ENCODE measurements at regions not wholly inside any gene's neighbourhood (a gene's known extent, or its start where the extent isn't known, plus 50 kb on each side); places are given as distances from the start of the nearest gene placed in this dataset.

DNA sequence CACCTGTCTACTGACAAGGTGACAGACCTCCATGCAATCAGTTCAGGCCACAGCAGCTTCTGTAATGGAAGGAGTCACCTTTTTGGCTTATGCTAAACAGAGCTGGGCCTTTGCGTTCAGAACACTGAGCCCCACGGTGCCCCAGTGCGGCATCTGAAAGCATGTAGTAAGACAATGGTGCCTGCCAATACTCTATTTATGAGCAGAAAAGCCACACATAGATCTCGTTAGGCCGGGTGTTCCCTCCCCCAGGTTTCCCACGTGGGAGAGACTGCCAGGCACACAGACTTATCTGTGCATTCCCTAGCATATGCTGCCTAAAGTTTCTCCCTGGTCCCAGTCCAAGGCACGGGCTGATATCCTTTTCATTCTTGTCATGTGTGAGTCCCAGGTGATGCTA, 150.9 kb downstream of the ACTR3 start:
- DNase-seq, result no peak
- WGBS, result 59% methylated on average over 7 of the region's 7 CpGs
- intact Hi-C loops (cut with DNase I), result no loop called here
- Histone ChIP-seq H3K4me3 (ENCODE audit: low read length) (no peak overlapping the region), H3K27me3 (ENCODE audit: control insufficient read depth, insufficient read depth) (no peaks in the 10 kb centered on the region), H3K27ac (ENCODE audit: low read length) (no peak overlapping the region), H3K9me3 (ENCODE audit: control insufficient read depth, low read length) (no peaks in the 10 kb centered on the region), H3K4me1 (ENCODE audit: control insufficient read depth, insufficient read depth, low read length) (no peaks in the 10 kb centered on the region)
- ATAC-seq, result no peak

DNA sequence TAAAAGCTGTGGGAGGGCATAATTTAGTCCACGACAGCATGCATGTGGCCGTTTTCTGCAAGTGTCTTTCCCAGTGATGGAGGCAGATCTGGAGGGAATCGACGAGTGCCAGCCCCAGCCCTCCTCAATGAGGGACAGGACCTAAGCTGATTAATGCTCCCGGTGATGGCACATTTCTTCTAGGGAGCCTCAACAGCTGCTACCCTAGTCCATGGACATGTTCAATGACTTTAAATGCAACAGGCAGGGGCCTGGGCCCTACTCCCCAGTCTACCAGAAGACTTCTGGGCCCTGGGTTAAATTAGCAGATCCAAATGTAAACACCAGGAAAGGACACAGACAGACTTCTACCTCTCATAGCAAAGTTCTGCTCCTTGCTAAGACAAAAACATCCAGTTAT, 155.1 kb downstream of the ACTR3 start:
- Histone ChIP-seq H3K9me3 (ENCODE audit: control insufficient read depth, low read length) (no peaks in the 10 kb centered on the region), H3K4me1 (ENCODE audit: control insufficient read depth, insufficient read depth, low read length) (peaks cover 2% of the 10 kb centered on the region), H3K27ac (ENCODE audit: low read length) (no peak overlapping the region), H3K4me3 (ENCODE audit: low read length) (no peak overlapping the region), H3K27me3 (ENCODE audit: control insufficient read depth, insufficient read depth) (no peaks in the 10 kb centered on the region)
- WGBS, result 89% methylated on average over 5 of the region's 5 CpGs
- DNase-seq, result no peak
- ATAC-seq, result no peak
- intact Hi-C loops (cut with DNase I), result no loop called here

DNA sequence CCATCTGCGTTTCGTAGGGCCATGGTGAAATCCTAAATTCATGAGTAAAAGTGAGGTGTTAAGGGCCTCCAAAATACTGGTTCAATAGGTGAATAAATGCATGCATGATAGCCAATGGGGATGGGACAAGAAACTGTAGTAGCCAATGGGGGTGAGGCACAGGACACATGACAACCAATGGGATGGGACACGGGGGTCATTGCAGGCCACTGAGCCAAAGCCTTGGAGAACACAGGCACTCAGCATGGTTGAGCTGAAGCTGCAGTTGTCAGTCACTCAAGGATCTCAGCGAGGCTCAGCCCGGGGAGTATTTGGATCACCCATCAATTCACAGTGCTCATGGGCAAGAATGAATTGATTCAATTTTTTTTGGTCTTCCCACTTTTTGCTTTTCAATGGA, 156.5 kb downstream of the ACTR3 start:
- Histone ChIP-seq H3K4me3 (ENCODE audit: low read length) (no peak overlapping the region), H3K9me3 (ENCODE audit: control insufficient read depth, low read length) (no peaks in the 10 kb centered on the region), H3K27me3 (ENCODE audit: control insufficient read depth, insufficient read depth) (no peaks in the 10 kb centered on the region), H3K4me1 (ENCODE audit: control insufficient read depth, insufficient read depth, low read length) (peaks cover 2% of the 10 kb centered on the region), H3K27ac (ENCODE audit: low read length) (no peak overlapping the region)
- ATAC-seq (no peak), DNase-seq (peak in 1 of 3 donors; percentile 26)
- 72% methylated on average over 5 of the region's 5 CpGs for WGBS
- intact Hi-C loops (cut with DNase I), result no loop called here

DNA sequence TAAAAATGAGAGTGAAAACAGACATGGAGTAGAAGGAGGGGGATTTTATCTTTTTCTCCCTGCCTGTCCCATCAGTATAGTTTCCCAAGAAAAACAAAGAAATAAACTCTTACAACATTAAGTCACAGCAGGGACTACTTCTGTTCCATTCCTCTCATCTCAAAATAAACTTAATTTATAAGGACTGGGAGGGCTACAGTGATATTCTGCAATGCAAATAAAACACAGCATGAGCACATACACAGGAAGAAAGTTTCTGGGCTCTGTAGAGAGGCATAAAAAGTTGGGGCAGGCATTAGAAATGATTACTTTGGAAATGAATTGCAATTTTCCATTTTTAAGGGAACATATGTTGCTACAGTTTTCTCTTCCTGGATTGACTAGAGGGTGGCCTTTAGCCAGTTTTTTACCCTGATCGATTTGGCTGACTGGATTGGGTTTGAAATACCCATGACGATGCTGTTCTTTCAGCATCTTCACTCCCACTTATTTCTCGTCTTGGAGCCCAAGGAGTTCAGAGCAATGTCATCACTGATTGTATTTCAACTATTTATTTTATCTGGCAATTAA, 157.1 kb downstream of the ACTR3 start:
- intact Hi-C loops (cut with DNase I), result no loop called here
- H3K4me1 ChIP-seq (ENCODE audit: control insufficient read depth, insufficient read depth, low read length), result peaks cover 2% of the 10 kb centered on the region
- no peak for DNase-seq
- H3K27me3 ChIP-seq (ENCODE audit: control insufficient read depth, insufficient read depth), result no peaks in the 10 kb centered on the region
- no peak for ATAC-seq
- H3K9me3 ChIP-seq (ENCODE audit: control insufficient read depth, low read length), result no peaks in the 10 kb centered on the region
- H3K4me3 ChIP-seq (ENCODE audit: low read length), result no peak overlapping the region
- H3K27ac ChIP-seq (ENCODE audit: low read length), result no peak overlapping the region
- 42% methylated on average over 3 of the region's 3 CpGs for WGBS

DNA sequence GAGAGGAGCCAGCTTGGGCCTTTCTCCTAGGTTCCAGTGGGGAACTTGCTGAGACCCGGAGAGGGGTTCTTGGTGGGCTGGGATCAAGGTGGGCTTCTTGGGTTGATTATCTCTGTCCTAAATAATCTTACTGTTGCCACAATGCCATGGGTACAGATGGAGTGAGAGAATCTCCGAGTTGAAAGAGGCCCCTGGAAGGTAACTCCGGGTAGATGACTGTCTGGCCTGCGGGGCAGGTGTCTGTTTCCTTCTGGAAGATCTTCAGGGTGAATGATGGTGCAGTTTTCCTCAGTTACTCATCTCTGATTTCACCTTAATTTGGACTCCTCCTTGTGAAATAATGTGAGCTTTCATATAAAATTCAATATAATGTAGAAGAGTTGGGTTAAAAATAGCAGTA, 159.4 kb downstream of the ACTR3 start:
- ATAC-seq (no peak), DNase-seq (no peak)
- no peaks in the 10 kb centered on the region for H3K9me3 ChIP-seq (ENCODE audit: control insufficient read depth, low read length)
- H3K27ac ChIP-seq (ENCODE audit: low read length), result no peak overlapping the region
- H3K4me1 ChIP-seq (ENCODE audit: control insufficient read depth, insufficient read depth, low read length), result peaks cover 2% of the 10 kb centered on the region
- no peaks in the 10 kb centered on the region for H3K27me3 ChIP-seq (ENCODE audit: control insufficient read depth, insufficient read depth)
- 87% methylated on average over 4 of the region's 4 CpGs for WGBS
- no peak overlapping the region for H3K4me3 ChIP-seq (ENCODE audit: low read length)
- intact Hi-C loops (cut with DNase I), result no loop called here

DNA sequence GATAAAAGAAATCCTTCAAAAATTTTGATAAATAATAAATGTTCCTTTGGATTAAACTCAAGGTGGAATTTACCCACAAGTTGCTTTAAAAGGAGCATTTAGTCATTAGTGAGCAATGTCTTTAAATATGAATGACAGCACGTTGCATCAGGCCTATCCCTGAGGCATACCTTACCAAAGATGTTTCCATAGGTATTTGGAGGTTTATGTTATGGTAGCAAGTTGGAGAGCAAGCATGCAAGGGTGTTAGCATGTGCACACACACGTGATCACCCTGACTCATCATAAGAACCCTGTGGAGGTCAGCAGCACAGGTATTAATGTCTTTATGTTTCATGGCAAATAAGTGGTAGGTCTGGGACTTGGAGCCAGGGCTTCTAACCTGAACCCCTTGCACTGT, 159.9 kb downstream of the ACTR3 start:
- no peak overlapping the region for H3K4me3 ChIP-seq (ENCODE audit: low read length)
- intact Hi-C loops (cut with DNase I), result no loop called here
- DNase-seq (no peak), ATAC-seq (no peak)
- no peak overlapping the region for H3K27ac ChIP-seq (ENCODE audit: low read length)
- peaks cover 2% of the 10 kb centered on the region for H3K4me1 ChIP-seq (ENCODE audit: control insufficient read depth, insufficient read depth, low read length)
- no peaks in the 10 kb centered on the region for H3K27me3 ChIP-seq (ENCODE audit: control insufficient read depth, insufficient read depth)
- no peaks in the 10 kb centered on the region for H3K9me3 ChIP-seq (ENCODE audit: control insufficient read depth, low read length)
- 63% methylated on average over 2 of the region's 2 CpGs for WGBS

DNA sequence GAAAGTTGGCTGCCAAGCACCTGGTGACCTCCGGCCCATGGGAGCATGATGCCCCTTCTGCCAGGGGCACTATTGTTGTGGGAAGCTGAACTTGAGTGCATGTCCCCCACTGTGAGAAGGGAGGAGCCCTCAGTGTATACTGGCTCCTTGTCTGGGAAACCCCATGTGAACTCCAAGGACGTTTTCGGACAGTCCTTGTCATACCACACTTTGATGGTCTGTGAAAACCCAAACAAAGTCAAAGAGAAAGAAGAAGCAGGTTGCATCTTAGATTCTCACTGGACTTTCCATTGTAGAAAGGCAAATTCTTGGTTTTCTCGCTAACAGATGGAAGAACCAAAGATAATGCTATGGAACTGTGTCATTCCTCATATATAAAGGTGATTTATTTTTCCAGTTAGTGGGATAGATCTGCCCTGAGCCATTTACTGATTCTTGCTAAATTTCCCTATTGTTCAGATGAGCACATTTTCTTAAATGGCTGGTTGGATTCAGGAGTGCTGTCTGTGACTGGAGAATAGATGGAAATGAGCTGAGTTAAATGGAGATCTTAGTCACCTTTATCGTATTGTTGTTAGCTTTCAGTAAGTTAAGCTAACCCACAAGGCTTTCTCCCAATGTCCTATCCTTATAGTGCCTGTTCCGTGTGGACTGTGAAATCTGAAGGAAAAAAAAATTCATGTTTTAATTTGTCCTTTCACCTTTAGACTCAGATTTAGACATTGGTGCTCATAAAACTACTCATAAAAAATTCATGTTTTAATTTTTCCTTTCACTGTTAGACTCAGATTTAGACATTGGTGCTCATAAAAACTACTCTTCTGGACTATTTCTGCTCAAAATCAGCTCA, 166.6 kb downstream of the ACTR3 start:
- no peak for ATAC-seq
- Histone ChIP-seq H3K27me3 (ENCODE audit: control insufficient read depth, insufficient read depth) (no peaks in the 10 kb centered on the region), H3K4me3 (ENCODE audit: low read length) (no peak overlapping the region), H3K27ac (ENCODE audit: low read length) (no peak overlapping the region), H3K4me1 (ENCODE audit: control insufficient read depth, insufficient read depth, low read length) (no peaks in the 10 kb centered on the region), H3K9me3 (ENCODE audit: control insufficient read depth, low read length) (no peaks in the 10 kb centered on the region)
- intact Hi-C loops (cut with DNase I), result no loop called here
- WGBS, result 78% methylated on average over 6 of the region's 6 CpGs
- DNase-seq, result no peak

DNA sequence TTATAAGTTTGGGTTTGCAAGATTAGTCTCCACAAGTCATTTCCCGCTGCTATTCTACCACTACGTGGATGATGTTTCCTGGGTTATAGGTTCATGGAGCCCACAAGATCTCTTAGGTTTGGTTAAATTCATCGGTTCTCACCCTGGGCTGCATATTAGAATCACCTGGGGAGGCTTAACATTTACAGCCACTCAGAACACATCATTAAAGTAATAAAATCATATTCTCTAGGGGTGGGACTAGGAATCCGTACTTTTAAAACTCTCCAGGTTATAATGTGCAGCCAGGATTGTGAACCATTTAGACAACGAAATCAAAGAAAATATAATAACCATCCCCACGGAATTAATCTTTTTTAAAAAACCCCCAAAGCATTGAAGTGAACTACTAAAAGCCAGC, 167.7 kb downstream of the ACTR3 start:
- DNase-seq, result no peak
- ATAC-seq, result no peak
- Histone ChIP-seq H3K4me3 (ENCODE audit: low read length) (no peak overlapping the region), H3K27ac (ENCODE audit: low read length) (no peak overlapping the region), H3K4me1 (ENCODE audit: control insufficient read depth, insufficient read depth, low read length) (no peaks in the 10 kb centered on the region), H3K9me3 (ENCODE audit: control insufficient read depth, low read length) (no peaks in the 10 kb centered on the region), H3K27me3 (ENCODE audit: control insufficient read depth, insufficient read depth) (no peaks in the 10 kb centered on the region)
- intact Hi-C loops (cut with DNase I), result no loop called here
- WGBS, result 81% methylated on average over 6 of the region's 6 CpGs

DNA sequence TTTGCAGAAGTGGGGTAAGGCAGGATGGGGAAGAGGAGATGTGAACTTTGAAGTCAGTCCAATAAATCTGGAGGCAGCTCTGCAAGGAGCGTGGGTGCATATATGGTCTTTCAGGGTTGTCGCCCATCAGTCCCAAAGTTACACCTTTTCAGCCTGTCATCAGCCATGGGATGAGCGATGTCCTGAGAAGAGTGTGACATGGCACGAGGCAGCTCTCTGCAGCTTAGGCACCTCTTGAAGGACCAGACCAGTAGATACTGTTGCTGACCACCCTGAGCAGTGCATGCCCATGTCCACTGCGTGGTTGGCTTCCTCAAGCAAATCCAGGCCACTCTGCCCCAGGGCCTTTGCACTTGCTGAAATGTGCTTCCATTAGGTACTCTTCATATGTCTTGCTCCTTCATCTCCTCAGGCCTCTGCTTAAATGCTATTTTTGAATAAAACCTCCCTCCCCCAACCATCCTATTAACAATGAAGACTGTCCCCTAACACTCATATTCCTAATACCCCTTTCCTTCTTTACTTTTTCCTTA, 171.7 kb downstream of the ACTR3 start:
- intact Hi-C loops (cut with DNase I), result no loop called here
- no peak overlapping the region for H3K27ac ChIP-seq (ENCODE audit: low read length)
- no peak overlapping the region for H3K4me3 ChIP-seq (ENCODE audit: low read length)
- no peak for DNase-seq
- no peak for ATAC-seq
- no peaks in the 10 kb centered on the region for H3K27me3 ChIP-seq (ENCODE audit: control insufficient read depth, insufficient read depth)
- no peaks in the 10 kb centered on the region for H3K9me3 ChIP-seq (ENCODE audit: control insufficient read depth, low read length)
- H3K4me1 ChIP-seq (ENCODE audit: control insufficient read depth, insufficient read depth, low read length), result no peaks in the 10 kb centered on the region
- WGBS, result 88% methylated on average over 5 of the region's 5 CpGs

DNA sequence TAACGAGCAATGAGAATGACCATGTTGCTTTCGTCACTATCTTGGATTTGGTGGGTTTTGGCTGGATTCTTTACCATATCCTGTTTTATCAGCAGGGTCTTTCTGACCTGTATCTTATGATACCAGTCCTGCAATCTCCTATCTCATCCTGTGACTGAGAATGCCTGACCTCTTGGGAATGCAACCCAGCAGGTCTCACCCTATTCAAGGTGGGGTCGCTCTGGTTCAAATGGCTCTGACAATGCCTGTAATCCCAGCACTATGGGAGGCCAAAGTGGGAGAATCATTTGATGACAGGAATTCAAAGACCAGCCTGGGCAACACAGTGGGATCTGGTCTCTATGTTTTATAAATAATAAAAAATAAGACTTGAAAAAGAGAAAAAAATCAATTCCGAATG, 173.5 kb downstream of the ACTR3 start:
- DNase-seq, result no peak
- no peak overlapping the region for H3K4me3 ChIP-seq (ENCODE audit: low read length)
- no peak overlapping the region for H3K27ac ChIP-seq (ENCODE audit: low read length)
- WGBS, result 72% methylated on average over 4 of the region's 4 CpGs
- no peaks in the 10 kb centered on the region for H3K4me1 ChIP-seq (ENCODE audit: control insufficient read depth, insufficient read depth, low read length)
- no peaks in the 10 kb centered on the region for H3K27me3 ChIP-seq (ENCODE audit: control insufficient read depth, insufficient read depth)
- no peaks in the 10 kb centered on the region for H3K9me3 ChIP-seq (ENCODE audit: control insufficient read depth, low read length)
- no peak for ATAC-seq
- intact Hi-C loops (cut with DNase I), result no loop called here

DNA sequence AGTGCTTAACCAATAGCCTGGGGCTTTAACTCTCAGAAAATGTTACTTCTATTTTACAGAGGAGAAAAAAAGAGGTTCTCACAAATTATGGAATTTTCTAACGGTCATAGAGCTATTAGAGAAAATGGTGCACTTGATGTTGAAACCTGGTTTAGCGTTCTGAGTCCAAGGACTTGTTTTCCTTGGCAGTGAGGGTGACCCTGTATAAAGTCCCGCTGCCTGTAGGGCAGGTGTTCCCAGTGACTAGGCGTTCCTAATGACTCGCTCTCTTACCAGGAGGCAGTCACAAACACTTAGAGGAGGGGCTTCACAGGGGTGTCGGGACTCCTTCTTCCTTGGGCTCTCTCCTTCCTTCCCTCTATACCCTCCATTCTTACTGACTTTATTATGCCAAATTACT, 175.8 kb downstream of the ACTR3 start:
- no peaks in the 10 kb centered on the region for H3K4me1 ChIP-seq (ENCODE audit: control insufficient read depth, insufficient read depth, low read length)
- no peak overlapping the region for H3K4me3 ChIP-seq (ENCODE audit: low read length)
- intact Hi-C loops (cut with DNase I), result no loop called here
- no peaks in the 10 kb centered on the region for H3K27me3 ChIP-seq (ENCODE audit: control insufficient read depth, insufficient read depth)
- no peak for DNase-seq
- no peak overlapping the region for H3K27ac ChIP-seq (ENCODE audit: low read length)
- no peaks in the 10 kb centered on the region for H3K9me3 ChIP-seq (ENCODE audit: control insufficient read depth, low read length)
- ATAC-seq, result no peak
- 72% methylated on average over 6 of the region's 6 CpGs for WGBS

Data from right cardiac atrium (tissue), 5 donors.